ENCODE measurements at regions not wholly inside any gene's neighbourhood (a gene's known extent, or its start where the extent isn't known, plus 50 kb on each side); places are given as distances from the start of the nearest gene placed in this dataset.

DNA sequence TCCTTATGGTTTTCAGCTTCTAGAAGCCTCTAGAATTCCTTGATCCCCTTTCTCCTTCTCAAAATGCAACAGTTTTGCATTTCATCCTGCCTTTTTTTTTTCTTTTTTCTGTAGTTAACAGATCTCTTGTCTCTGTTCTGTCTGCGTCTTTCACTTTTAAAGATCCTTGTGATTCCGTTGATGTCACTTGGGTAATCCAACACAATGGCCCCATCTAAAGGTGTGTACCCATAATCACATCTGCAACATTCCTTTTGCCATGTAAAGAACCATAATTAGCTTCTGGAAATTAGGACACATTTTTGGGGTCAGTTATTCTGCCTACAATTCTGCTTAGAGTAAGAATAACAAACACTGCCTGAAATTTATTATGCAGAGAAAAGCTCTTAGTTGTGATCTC is 1180.9 kb upstream of the ADGRL3 start:
- no peak for DNase-seq (ENCODE audit: low spot score)

DNA sequence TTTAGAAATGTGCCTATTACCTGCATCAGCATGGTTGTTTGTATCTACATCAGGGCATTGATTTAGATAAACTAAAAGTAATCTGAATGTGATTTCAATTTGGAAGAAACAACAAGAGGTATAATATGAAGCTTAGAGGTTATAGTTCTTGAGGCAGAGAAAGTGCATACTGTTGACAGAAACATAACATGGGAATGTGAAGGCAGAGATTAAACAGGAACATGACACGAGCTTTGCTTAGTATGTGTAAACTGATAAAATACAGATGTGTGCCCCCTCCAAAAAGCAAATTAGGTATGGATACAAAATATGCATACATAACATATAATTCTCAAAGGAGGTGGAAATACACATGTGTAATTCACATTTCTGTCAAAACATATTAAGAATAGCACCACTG is 1180.2 kb upstream of the ADGRL3 start:
- no peak for DNase-seq (ENCODE audit: low spot score)

DNA sequence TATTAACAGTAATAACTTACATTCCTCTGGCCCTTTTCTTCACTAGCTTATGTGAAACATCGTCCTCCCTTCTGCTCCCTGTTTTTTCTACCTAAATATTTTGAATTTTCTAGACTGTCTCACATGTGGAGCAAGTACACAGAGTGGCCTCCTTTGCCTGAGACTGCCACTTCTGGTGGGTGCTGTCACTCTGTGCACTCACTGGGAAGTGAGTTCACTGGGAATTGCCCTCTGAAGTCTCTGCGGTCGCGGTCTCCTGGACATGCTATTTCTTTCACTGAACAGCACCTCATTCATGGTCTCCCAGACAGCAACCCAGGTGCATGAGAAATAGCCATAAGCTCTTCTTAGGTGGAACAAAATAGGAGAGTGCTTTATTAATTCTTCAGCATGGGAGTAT is 1179.7 kb upstream of the ADGRL3 start:
- no peak for DNase-seq (ENCODE audit: low spot score)

DNA sequence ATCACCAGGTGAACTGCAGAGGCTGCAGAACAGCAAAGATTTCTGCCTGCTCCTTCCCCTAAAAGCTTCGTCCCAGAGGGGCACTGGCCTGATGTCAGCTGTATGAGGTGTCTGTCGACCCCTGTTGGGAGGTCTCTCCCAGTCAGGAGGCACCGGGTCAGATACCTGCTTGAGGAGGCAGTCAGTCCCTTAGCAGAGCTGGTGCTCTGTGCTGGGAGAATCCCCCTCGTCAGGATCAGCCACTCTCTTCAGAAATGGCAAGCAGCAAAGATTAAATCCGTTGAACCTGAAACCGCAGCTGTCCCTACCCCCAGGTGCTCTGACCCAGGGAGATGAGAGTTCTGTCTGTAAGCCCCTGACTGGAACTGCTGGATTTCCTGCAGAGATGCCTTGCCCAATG is 1166.3 kb upstream of the ADGRL3 start:
- no peak for DNase-seq (ENCODE audit: low spot score)

DNA sequence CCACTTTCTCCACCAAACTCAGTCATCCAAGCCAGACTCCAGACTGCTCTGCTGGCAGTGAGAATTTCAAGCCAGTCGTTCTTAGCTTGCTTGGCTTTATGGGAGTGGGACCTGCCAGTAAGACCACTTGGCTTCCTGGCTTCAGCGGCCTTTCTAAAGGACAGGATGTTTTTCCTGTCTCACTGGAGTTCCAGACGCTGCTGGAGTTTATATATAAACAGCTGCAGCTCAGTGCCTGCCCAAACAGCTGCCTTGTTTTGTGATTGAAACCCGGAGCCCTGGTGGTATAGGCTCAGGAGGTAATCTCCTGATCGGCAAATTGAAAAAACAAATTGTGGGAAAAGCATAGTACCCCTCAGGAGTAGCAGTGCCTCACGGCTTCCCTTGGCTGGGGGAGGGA is 1165.8 kb upstream of the ADGRL3 start:
- DNase-seq (ENCODE audit: low spot score), result no peak

DNA sequence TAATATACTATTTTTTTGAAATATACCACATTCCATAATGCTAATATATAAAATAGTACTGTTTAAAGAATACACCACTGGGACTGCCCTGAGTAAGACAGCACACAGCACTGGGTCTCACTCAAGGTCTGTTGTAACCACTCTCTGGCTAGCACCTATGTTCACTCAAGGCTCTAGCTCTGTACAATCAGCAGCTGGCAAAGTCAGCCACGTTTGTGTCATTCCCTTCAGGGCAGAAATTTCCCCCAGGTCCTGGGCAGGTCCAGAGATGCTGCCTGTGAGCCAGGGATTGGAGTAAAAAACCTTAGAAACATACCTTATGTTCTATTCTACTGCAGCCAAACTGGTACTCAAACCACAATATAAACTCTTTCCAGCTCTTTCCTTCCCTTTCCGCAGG is 1160.2 kb upstream of the ADGRL3 start:
- DNase-seq (ENCODE audit: low spot score), result no peak

DNA sequence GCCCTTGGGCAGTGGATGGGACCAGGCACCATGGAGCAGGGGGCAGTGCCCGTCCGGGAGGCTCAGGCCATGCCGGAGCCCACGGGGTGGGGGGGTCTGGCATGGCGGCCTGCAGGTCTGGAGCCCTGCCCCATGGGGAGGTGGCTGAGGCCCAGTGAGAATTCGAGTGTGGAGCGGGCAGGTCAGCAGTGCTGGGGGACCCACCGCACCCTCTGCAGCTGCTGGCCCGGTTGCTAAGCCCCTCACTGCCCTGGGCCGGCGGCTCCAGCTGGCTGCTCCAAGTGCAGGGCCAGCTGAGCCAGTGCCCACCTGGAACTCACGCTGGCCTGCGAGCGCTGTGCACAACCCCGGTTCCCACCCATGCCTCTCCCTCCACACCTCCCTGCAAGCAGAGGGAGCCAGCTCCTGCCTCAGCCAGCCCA is 1157.9 kb upstream of the ADGRL3 start:
- no peak for DNase-seq (ENCODE audit: low spot score)

DNA sequence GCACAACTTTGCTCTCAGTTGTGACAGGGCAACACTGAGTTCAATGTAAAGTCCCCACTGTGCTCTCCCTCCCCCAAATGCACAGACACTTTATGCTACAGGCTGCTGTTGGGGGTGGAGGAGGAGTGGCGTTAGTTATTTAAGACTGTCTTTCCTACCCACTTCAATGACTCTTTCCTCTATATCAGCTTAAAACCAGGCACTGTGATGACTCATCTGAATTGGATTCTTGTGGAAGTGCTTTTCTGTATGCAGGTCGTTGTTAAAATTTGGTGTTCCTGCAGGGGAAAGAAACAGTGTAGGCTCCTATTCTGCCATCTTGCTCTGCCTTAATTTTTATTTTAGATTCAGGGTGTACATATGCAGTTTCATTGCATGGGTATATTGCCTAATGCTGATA is 1157.2 kb upstream of the ADGRL3 start:
- no peak for DNase-seq (ENCODE audit: low spot score)

DNA sequence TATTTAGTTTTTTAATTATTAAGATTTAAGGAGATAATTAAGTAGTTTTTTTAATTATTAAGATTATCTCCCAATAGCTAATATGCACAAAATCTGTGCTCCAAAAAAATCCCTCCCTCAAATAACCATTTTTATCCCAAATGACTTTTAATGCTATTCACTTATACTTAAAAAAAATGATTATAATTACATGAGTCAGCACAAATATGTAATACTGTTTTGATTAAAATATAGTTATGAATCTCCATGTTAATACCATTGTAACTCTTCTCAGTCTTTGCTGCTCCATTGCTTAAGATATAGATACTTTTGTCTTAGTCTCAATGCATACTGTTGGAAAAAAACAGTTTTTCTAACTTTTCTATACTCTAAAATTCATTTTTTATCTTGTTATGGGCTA is 1121.1 kb upstream of the ADGRL3 start:
- DNase-seq (ENCODE audit: low spot score), result no peak

DNA sequence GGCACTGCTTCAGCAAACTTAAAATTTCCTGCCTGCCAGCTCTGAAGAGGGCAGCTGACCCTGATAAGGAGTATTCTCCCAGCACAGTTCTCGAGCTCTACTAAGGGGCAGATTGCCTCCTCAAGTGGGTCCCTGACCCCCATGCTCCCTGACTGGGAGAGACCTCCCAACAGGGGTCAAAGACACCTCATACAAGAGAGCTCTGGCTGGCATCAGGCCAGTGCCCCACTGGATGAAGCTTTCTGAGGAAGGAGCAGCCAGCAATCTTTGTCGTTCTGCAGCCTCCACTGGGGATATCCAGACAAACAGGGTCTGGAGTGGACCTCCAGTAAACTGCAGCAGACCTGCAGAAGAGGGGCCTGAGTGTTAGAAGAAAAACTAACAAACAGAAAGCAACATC is 1118.3 kb upstream of the ADGRL3 start:
- no peak for DNase-seq (ENCODE audit: low spot score)

DNA sequence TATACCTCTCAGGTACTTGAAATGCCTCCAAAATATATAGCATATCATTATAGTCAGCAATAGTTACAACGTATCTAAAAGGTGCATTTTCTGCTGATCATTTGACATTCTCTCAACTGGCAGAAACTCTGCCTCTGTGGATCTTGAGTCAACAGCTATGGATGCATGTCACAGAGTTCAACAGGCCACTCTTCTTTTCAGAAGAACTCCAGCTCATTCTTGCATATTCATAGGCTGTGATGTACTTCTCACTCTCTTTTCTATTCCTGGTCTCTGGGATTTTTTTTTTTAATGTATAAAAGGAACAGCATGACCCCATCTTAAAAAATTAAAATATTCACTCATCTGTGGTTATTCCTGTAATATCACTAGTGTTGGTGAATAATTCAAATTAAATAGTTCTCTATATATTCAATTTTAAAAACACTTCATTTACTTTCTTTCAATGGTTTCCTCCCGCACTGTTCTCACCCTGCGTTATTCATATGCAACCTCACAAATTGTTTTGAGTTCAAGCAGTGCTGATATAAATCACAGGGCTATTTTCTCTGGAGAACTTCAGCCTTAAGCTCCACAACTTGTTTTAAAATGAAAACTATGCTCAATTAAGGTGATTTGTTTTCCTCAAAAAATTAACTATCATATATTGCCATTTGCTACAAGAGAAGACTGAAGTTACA is 1111.2 kb upstream of the ADGRL3 start:
- no peak for DNase-seq (ENCODE audit: low spot score)

DNA sequence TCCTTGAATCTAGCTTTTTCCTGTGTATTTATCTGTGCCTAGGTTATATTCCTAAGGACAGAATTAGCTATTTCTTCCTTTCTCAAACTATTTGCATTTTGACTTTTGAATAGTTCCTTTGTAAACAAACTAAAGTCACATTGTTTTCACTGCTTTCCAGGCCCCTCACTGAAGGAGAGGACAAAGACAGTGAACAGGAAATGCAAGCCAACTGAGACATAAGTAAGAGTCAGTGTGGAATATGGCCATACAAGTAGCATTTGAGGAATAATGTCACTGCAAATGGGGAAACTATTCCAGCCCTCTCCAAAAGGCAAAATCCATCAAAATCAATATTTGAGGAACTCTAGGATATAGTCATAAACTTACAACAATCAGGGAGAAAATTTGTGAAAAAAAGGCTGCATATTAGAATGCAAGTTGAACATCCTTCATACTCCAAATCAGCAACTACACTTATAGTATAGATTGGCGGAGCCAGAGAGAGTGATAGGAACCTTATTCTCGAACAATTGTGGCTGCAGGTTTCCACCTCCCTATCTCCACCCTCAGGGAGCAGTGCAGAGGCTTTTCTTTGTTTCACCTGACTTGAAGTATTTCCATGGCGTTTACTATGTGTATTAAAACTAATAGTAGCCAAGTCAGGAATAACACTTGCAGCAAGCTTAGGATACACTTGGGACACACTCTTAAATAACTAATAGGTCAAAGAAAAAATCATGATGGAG is 1110.4 kb upstream of the ADGRL3 start:
- no peak for DNase-seq (ENCODE audit: low spot score)

DNA sequence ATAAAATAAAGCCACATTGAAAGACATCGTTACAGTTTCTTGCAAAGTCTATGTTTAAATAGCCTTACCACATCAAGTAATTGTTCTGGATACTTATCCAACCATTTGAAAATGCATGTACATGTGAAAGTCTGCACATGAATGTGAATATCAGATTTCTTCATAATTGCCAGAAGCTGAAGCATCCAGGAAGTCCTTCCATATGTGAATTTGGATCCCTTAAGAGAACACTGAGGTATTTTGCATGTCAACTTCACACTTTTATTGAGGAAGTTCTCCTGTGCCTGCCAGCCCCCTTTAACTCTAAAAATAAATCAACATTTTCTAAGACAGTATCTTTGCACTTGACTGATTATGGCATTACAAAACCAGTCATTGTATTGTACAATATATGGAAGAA is 1103.5 kb upstream of the ADGRL3 start:
- DNase-seq (ENCODE audit: low spot score), result no peak

DNA sequence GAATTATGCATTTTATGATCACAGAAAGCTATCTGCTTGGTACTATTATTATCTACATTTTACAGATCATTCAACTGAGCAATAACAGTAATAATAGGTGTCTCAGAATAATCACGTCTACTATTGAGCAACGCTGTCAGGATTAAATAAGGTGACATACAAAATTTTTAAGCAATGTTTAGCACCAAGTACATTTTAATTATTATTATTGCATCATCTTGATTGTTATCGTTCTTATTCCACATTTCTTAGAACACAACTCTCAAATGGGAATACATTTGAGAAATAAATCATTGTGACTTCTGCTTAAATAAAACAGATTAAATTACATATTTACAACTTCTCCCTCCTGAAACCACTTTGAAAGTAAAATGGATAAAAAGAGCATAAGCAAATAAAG is 1083.5 kb upstream of the ADGRL3 start:
- DNase-seq (ENCODE audit: low spot score), result no peak

DNA sequence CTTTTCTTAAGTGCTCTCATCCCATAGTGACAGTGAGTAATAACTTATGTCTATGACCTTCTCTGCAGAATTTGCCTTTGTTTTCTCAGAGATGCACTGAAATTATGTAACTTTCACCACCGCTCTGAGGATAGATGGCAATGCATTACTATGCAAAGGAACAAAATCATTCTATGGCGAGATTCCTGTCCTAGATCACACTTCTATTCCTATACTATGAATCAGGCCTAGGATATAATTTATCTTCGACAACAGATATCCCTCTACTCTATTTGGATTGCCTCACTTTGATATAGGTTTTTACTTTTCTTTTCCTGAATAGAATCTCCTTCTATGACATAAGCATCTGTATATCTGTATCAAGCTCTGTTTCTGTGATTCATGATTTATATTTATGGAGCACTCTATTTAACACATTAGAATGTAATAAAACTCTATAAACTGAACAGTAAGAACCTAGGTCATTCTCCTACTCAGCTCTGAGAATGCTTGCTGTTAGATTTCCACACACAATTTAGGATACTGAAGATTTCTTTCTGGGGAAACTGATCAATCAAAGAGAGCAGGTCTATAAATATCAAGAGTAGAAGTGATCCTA is 1082.3 kb upstream of the ADGRL3 start:
- DNase-seq (ENCODE audit: low spot score), result no peak

DNA sequence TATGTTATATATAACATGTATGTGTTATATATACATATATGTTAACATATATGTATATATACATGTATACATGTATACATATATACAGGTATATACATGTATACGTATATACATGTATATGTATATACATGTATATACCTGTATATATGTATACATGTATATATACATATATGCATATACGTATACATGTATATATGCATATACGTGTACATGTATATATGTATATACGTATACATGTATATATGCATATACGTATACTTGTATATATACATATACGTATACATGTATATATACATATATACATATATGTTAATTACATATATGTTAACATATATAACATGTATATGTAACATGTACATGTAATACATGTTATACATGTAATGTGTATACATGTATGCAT is 1077.3 kb upstream of the ADGRL3 start:
- no peak for DNase-seq (ENCODE audit: low spot score)

DNA sequence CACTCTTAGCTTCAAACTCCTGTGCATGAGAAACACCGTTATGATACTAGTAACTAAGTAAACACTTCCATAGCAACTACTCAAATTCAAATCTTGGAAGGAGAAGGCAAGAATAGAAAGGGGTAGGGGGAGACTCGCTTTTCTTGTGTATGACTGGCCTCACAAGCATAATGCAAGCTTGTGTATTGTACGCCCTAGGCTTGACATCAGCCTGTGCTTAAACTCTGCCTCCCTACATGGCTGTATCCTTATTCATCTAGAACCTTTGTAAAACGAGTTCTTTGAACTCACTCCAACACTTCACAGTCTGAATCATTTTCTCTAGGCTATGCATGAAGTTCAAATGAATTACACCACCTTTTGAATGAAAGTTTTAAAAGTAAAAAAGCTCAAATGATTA is 1071.2 kb upstream of the ADGRL3 start:
- DNase-seq (ENCODE audit: low spot score), result no peak

DNA sequence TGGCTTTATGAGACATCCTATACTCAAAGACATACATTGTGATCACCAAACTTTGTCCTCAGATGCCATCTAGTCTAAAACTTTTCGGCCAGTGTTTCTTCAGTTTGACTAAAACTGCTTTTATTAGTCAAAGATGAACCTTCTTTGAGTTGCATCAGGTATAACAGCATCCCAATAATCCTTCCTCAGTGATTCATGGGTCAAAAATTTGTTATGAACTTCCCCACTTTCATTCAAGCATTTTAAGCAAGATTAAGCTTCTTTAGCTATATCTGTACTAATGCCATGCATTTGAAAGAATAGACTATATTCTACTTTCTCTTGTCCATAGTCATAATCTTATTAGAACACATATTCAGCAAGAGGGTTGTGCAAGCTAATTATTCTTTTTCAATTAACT is 1070.4 kb upstream of the ADGRL3 start:
- DNase-seq (ENCODE audit: low spot score), result no peak

DNA sequence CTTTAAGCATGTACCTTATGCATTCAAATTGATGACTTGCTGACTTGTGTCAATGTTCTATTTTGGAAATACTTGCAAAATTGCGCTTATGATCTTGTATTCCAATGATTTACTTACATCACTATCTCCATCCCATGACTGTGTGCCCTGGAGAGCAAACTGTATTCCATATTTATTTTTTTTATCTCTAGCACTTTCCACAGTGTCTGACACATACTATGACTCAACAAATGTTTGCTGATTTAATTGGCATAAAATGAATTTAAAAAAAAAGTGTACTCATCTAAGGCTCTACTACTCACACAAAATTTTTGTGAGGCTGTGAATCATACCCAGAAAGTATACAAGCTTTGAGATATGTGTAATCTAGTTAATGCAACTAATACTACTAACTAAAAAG is 1066.8 kb upstream of the ADGRL3 start:
- no peak for DNase-seq (ENCODE audit: low spot score)

DNA sequence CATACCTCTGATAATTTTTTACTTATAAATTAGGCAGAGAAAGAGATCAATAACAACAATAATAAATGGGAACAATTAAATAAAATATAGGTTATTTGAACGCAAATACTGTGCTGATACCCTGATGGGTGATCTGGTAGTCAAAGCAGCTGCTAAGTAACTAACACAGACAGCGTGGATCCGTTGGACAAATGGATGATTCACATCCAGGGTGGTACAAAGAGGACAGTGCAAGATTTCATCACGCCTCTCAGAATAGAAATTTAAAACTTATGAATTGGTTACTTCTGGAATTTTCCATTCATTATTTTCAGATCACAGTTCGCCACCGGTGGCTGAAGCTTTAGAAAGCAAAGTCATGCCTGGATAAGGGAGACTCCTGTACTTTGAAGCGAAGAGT is 1066.0 kb upstream of the ADGRL3 start:
- no peak for DNase-seq (ENCODE audit: low spot score)

DNA sequence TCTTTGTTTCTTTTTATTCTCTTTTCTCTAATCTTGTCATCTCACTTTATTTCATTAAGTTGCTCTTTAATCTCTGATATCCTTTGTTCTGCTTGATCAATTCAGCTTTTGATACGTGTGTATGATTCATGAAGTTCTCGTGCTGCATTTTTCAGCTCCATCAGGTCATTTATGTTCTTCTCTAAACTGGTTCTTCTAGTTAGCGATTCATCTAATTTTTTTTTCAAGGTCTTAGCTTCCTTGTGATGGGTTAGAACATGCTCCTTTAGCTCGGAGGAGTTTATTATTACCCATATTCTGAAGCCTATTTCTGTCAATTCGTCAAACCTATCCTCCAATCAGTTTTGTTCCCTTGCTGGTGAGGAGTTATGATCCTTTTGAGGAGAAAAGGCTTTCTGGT is 1045.0 kb upstream of the ADGRL3 start:
- DNase-seq (ENCODE audit: low spot score), result no peak

DNA sequence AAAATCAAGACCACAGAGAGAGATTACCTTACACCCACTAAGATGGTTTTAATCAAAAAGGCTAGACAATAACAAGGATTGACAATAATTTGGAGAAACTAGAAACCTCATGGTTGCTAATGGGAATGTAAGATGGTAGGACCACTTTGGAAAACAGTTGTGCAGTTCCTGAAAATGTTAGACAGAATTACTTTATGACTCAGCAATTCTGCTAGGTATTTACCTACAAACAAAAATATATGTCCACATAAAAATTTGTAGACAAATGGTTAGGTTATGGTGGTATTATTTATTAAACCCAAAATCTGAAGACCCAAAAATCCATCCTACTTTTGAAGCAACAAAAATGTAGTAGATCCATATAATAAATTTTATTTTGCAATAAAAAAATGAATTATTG is 1027.0 kb upstream of the ADGRL3 start:
- DNase-seq (ENCODE audit: low spot score), result no peak

DNA sequence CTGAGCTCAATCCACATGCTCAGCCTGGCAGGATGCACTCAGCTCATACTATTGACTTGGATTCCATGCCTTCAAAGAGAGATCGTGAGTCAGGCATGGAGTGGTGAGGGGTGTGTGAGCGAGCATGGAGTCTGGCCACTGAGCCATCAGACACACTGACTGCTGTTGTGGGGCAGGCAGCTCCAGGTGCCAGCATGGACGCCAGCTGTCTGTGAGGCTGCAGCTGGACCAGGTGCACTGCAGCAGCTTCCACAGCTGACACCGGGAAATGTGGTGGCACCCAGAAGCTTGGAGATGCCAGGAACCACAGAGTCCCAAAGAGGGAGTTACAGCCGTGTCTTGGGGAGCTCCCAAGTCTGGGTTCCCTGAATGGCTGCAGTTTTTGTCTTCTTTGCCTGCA is 1026.4 kb upstream of the ADGRL3 start:
- DNase-seq (ENCODE audit: low spot score), result no peak

DNA sequence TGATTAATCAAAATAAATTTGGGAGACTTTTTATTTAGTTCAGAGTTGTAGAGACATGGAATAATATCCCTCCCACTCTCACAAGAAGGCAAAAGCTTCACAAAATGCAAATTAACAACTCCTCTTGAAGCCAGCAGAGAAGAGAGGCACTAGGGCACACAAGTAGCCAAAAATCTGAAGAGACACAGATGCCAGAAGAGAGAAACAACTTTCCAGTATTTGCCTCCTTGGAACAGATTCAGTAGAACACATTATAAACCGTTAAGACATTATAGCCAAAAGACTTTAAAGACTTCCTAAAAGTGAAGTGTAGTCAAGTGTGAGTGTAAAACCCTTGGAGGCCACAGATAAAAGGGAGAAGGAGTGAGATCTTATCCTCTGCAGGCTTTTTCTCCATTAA is 1024.9 kb upstream of the ADGRL3 start:
- no peak for DNase-seq (ENCODE audit: low spot score)

Data from germinal center (tissue), 1 donor.